H1 (cell line): ENCODE measurements at regions not wholly inside any gene's neighbourhood (a gene's known extent, or its start where the extent isn't known, plus 50 kb on each side); places are given as distances from the start of the nearest gene placed in this dataset.

Source experiments
- CTCF ChIA-PET: fragments of 300-600 bp; sonication (Branson Sonifier 250); formaldehyde crosslinking; loops from one replicate; lab custom pipeline; 2021; ENCODE audit not compliant: partially characterized antibody; lab: Charles Lee
- POLR2A ChIA-PET: fragments of 300-600 bp; sonication (Branson Sonifier 250); formaldehyde crosslinking; loops from one replicate; lab custom pipeline; 2021; ENCODE audit warnings: inconsistent platforms; ENCODE audit not compliant: partially characterized antibody; lab: Charles Lee
- DNase-seq, 2 experiments: peaks; one replicate each; pipeline versions ENCODE4 v3.0.0 to v3.0.0-alpha.2; 2010 to 2022; ENCODE audit warnings: low spot score in 2 of 2, low read depth in 1 of 2, mixed read lengths in 1 of 2
- FAIRE-seq: peaks from 2 replicates; lab custom pipeline; 2011; peaks lifted over from hg19 to GRCh38; lab: Jason Lieb, UNC
- H2AFZ ChIP-seq: 2 replicates; pipeline ENCODE4 v1.8.1; 2012; ENCODE audit warnings: low read length, inconsistent platforms
- H2AK5ac ChIP-seq: 2 replicates; pipeline ENCODE4 v1.6.1; 2013; ENCODE audit warnings: low read depth, low read length
- H2BK120ac ChIP-seq: replicated peaks from 2 replicates; pipeline ENCODE3; 2013; ENCODE audit warnings: low read depth, low read length, inconsistent platforms
- H2BK12ac ChIP-seq: 2 replicates; pipeline ENCODE4 v1.6.1; 2013; ENCODE audit warnings: low read depth, low read length
- H2BK15ac ChIP-seq: 2 replicates; pipeline ENCODE4 v1.6.1; 2013; ENCODE audit warnings: low read length
- H2BK20ac ChIP-seq: 2 replicates; pipeline ENCODE4 v1.6.1; 2013; ENCODE audit warnings: low read length
- H2BK5ac ChIP-seq: 2 replicates; pipeline ENCODE4 v1.6.1; 2013; ENCODE audit warnings: low read depth, low read length
- H3K14ac ChIP-seq: 2 replicates; pipeline ENCODE4 v1.6.1; 2013; ENCODE audit warnings: inconsistent platforms; ENCODE audit not compliant: insufficient read length
- H3K18ac ChIP-seq: 2 replicates; pipeline ENCODE4 v1.6.1; 2013; ENCODE audit warnings: low read length; ENCODE audit errors: extremely low read depth
- H3K23ac ChIP-seq: 2 replicates; pipeline ENCODE4 v1.6.1; 2013; ENCODE audit warnings: inconsistent platforms; ENCODE audit not compliant: insufficient read length
- H3K23me2 ChIP-seq: 2 replicates; pipeline ENCODE4 v1.6.1; 2013; ENCODE audit warnings: low read depth, low read length
- H3K27ac ChIP-seq: 2 replicates; pipeline ENCODE4 v1.6.1; 2011; ENCODE audit warnings: low read depth, low read length, inconsistent platforms
- H3K27me3 ChIP-seq, 4 experiments: replicated peaks in 1 of 4; 1 replicate in 1 of 4; 2 replicates in 3 of 4; pipeline versions ENCODE4 v1.6.1 to v1.8.1; 2011 to 2013; ENCODE audit warnings: low read length in 3 of 4, mild to moderate bottlenecking in 3 of 4, inconsistent platforms in 2 of 4, mixed read lengths in 2 of 4, moderate library complexity in 1 of 4; ENCODE audit not compliant: control insufficient read depth in 3 of 4, insufficient read depth in 3 of 4; ENCODE audit errors: extremely low read depth in 1 of 4
- H3K36me3 ChIP-seq, 4 experiments: 2 replicates each; pipeline versions ENCODE4 v1.6.1 to v1.8.1; 2011 to 2013; ENCODE audit warnings: mild to moderate bottlenecking in 4 of 4, low read length in 3 of 4, moderate library complexity in 2 of 4, control low read depth in 1 of 4, inconsistent platforms in 1 of 4; ENCODE audit not compliant: insufficient read depth in 4 of 4, control insufficient read depth in 2 of 4
- H3K4ac ChIP-seq: replicated peaks from 2 replicates; pipeline ENCODE3; 2013; ENCODE audit warnings: low read length, low read depth, mixed read lengths, inconsistent platforms; ENCODE audit not compliant: insufficient read length
- H3K4me1 ChIP-seq, 4 experiments: replicated peaks in 1 of 4; 1 replicate in 1 of 4; 2 replicates in 3 of 4; pipeline versions ENCODE4 v1.6.1 to v1.8.1; 2011 to 2013; ENCODE audit warnings: low read length in 3 of 4, inconsistent platforms in 2 of 4, mixed read lengths in 1 of 4; ENCODE audit not compliant: insufficient read depth in 4 of 4, control insufficient read depth in 3 of 4
- H3K4me2 ChIP-seq, 2 experiments: 2 replicates each; pipeline versions ENCODE4 v1.6.1 to v1.8.1; 2011 to 2013; ENCODE audit warnings: low read depth in 2 of 2, low read length in 2 of 2, control low read depth in 1 of 2, inconsistent platforms in 1 of 2, mild to moderate bottlenecking in 1 of 2; ENCODE audit not compliant: insufficient read depth in 1 of 2
- H3K4me3 ChIP-seq, 4 experiments: fragments of 200-600, 300-600 bp in 1 of 4; sonication (generic), shearing (Covaris generic), sonication (Bioruptor Twin) in 1 of 4; 2 replicates each; pipeline versions ENCODE4 v1.5.1 to v1.8.1; 2011 to 2016; ENCODE audit warnings: low read length in 4 of 4, low read depth in 3 of 4, control low read depth in 2 of 4, inconsistent platforms in 2 of 4, mild to moderate bottlenecking in 2 of 4, mixed read lengths in 1 of 4, moderate library complexity in 1 of 4; ENCODE audit not compliant: insufficient read depth in 2 of 4; ENCODE audit errors: extremely low read depth in 1 of 4
- H3K56ac ChIP-seq: replicated peaks from 2 replicates; pipeline ENCODE3; 2013; ENCODE audit warnings: low read depth, mild to moderate bottlenecking, mixed read lengths, low read length, inconsistent platforms; ENCODE audit not compliant: insufficient read length
- H3K79me1 ChIP-seq: 2 replicates; pipeline ENCODE4 v1.6.1; 2013; ENCODE audit warnings: low read depth, low read length, control low read depth
- H3K79me2 ChIP-seq, 2 experiments: 2 replicates each; pipeline versions ENCODE4 v1.6.1 to v1.8.1; 2012 to 2013; ENCODE audit warnings: low read length in 2 of 2, mild to moderate bottlenecking in 2 of 2, inconsistent platforms in 1 of 2; ENCODE audit not compliant: insufficient read depth in 2 of 2, control insufficient read depth in 1 of 2
- H3K9ac ChIP-seq, 4 experiments: replicated peaks in 1 of 4; 1 replicate in 1 of 4; 2 replicates in 3 of 4; pipeline versions ENCODE4 v1.6.1 to v1.8.1; 2011 to 2013; ENCODE audit warnings: low read depth in 3 of 4, low read length in 3 of 4, control low read depth in 2 of 4, mild to moderate bottlenecking in 2 of 4, moderate library complexity in 2 of 4, inconsistent platforms in 1 of 4; ENCODE audit errors: extremely low read depth in 1 of 4
- H3K9me3 ChIP-seq, 2 experiments: 2 replicates each; pipeline versions ENCODE4 v1.6.1 to v1.8.1; 2012 to 2013; ENCODE audit warnings: mild to moderate bottlenecking in 2 of 2, moderate library complexity in 2 of 2, control low read depth in 1 of 2, inconsistent platforms in 1 of 2, low read depth in 1 of 2, low read length in 1 of 2, mixed read lengths in 1 of 2; ENCODE audit not compliant: insufficient read depth in 2 of 2
- H4K20me1 ChIP-seq, 2 experiments: replicated peaks in 1 of 2; 2 replicates each; pipeline versions ENCODE3 to v1.8.1; 2011 to 2013; ENCODE audit warnings: inconsistent platforms in 2 of 2, low read length in 2 of 2, mild to moderate bottlenecking in 1 of 2; ENCODE audit not compliant: insufficient read depth in 2 of 2, control insufficient read depth in 1 of 2
- H4K5ac ChIP-seq: 2 replicates; pipeline ENCODE4 v1.6.1; 2013; ENCODE audit warnings: low read length, low read depth, mixed read lengths, inconsistent platforms; ENCODE audit not compliant: insufficient read length
- H4K8ac ChIP-seq: 2 replicates; pipeline ENCODE4 v1.8.0; 2013; ENCODE audit warnings: mild to moderate bottlenecking, moderate library complexity, low read length, inconsistent platforms; ENCODE audit not compliant: insufficient read depth; ENCODE audit errors: extremely low read depth
- H4K91ac ChIP-seq: replicated peaks from 2 replicates; pipeline ENCODE3; 2013; ENCODE audit warnings: low read length, mixed read lengths, inconsistent platforms; ENCODE audit not compliant: insufficient read length
- ASH2L ChIP-seq: fragments of 200-600, 300-600 bp; sonication (generic); IDR thresholded peaks from one replicate; pipeline ENCODE4 v1.7.1; 2017; ENCODE audit warnings: low read length
- ATF2 ChIP-seq: IDR thresholded peaks from 2 replicates; pipeline ENCODE4 v1.6.1; 2012; ENCODE audit warnings: low read length, inconsistent platforms
- BRCA1 ChIP-seq: IDR thresholded peaks from 2 replicates; pipeline ENCODE4 v1.6.1; 2012; ENCODE audit warnings: low read depth, low read length, improper control_type of control experiment
- CEBPB ChIP-seq: IDR thresholded peaks from 2 replicates; pipeline ENCODE4 v1.6.1; 2012; ENCODE audit warnings: low read depth, low read length
- CREB1 ChIP-seq: IDR thresholded peaks from 2 replicates; pipeline ENCODE4 v1.6.1; 2012; ENCODE audit warnings: inconsistent platforms
- EZH2 ChIP-seq: fragments of 200-600 bp; sonication (generic); IDR thresholded peaks from 2 replicates; pipeline ENCODE4 v1.7.1; 2012; ENCODE audit warnings: low read depth, mild to moderate bottlenecking, moderate library complexity, low read length, inconsistent platforms; ENCODE audit not compliant: severe bottlenecking
- HDAC6 ChIP-seq: IDR thresholded peaks from one replicate; pipeline ENCODE4 v1.7.1; 2012; ENCODE audit warnings: low read depth, mild to moderate bottlenecking, inconsistent platforms, low read length, moderate library complexity
- JUND ChIP-seq: IDR thresholded peaks from 2 replicates; pipeline ENCODE4 v1.6.1; 2011; ENCODE audit warnings: mild to moderate bottlenecking, improper control_type of control experiment, low read length
- NANOG ChIP-seq: IDR thresholded peaks from 2 replicates; pipeline ENCODE4 v1.6.1; 2011; ENCODE audit warnings: low read length, low read depth, mild to moderate bottlenecking, inconsistent platforms; ENCODE audit not compliant: insufficient read depth, poor library complexity, severe bottlenecking
- POLR2A ChIP-seq, 2 experiments: IDR thresholded peaks; 1 replicate in 1 of 2; 2 replicates in 1 of 2; pipeline ENCODE4 v1.6.1; 2011; ENCODE audit warnings: low read depth in 2 of 2, low read length in 2 of 2, mild to moderate bottlenecking in 2 of 2; ENCODE audit errors: control extremely low read depth in 1 of 2
- POU5F1 ChIP-seq: IDR thresholded peaks from 2 replicates; pipeline ENCODE4 v1.6.1; 2011; ENCODE audit warnings: low read depth, mild to moderate bottlenecking, low read length, moderate library complexity
- RFX5 ChIP-seq: IDR thresholded peaks from 2 replicates; pipeline ENCODE4 v1.6.1; 2011; ENCODE audit warnings: low read depth, low read length, improper control_type of control experiment, borderline replicate concordance
- SAP30 ChIP-seq: fragments of 300-600 bp; sonication (generic); IDR thresholded peaks from 2 replicates; pipeline ENCODE4 v1.7.1; 2012; ENCODE audit warnings: low read length, moderate library complexity, mild to moderate bottlenecking, inconsistent platforms; ENCODE audit not compliant: insufficient read depth, insufficient replicate concordance
- WGBS, 2 experiments: shearing (Covaris generic) in 1 of 2; methylation state at CpG; one replicate each; pipeline versions ENCODE4 v1.1.6 to v1.1.7; 2013 to 2015; ENCODE audit warnings: low lambda C conversion rate in 2 of 2, mixed read lengths in 2 of 2, inconsistent platforms in 1 of 2, low coverage in 1 of 2, missing lambda C conversion rate in 1 of 2; ENCODE audit not compliant: insufficient replicate concordance in 2 of 2, insufficient coverage in 1 of 2, insufficient read length in 1 of 2; ENCODE audit errors: extremely low coverage in 1 of 2, missing lambda C conversion rate in 1 of 2; 5-methylcytosine and 5-hydroxymethylcytosine counted together

- Histone ChIP-seq H3K4me1 (no peaks in the 10 kb centered on the region), H3K14ac (no peak overlapping the region), H3K23ac (no peak overlapping the region), H4K91ac (no peak overlapping the region), H3K56ac (no peak overlapping the region), H3K36me3 (no peaks in the 10 kb centered on the region), H2BK5ac (no peak overlapping the region), H2AFZ (no peak overlapping the region), H3K4me3 (no peak overlapping the region), H2BK120ac (no peak overlapping the region), H3K4me2 (no peak overlapping the region), H4K5ac (no peak overlapping the region), H4K20me1 (no peaks in the 10 kb centered on the region), H3K27me3 (no peaks in the 10 kb centered on the region), H2BK20ac (no peak overlapping the region), H3K9ac (no peak overlapping the region), H3K27ac (no peak overlapping the region), H3K4ac (no peak overlapping the region), H3K79me2 (no peaks in the 10 kb centered on the region), H2BK15ac (no peak overlapping the region), H2AK5ac (no peak overlapping the region), H3K23me2 (no peaks in the 10 kb centered on the region), H3K9me3 (no peaks in the 10 kb centered on the region), H4K8ac (no peak overlapping the region), H3K79me1 (no peaks in the 10 kb centered on the region), H3K18ac (no peak overlapping the region), H2BK12ac (no peak overlapping the region)
- ChIA-PET CTCF (interaction anchor here (0.6 to 1.3 kb wide), 2 partner anchors 9 to 241 kb away, joined by 3 read pairs; no protein-coding TSS in a partner anchor), POLR2A (no interaction called here)
- FAIRE-seq: no peak
- DNase-seq: no peak
- WGBS, 2 experiments: 92% methylated on average over 5 of the region's 5 CpGs; no CpG with 5 or more reads in 1 of the 2 experiments
- TF ChIP-seq EZH2 (no peak), HDAC6 (no peak), SAP30 (no peak), CEBPB (no peak), NANOG (no peak), BRCA1 (no peak), JUND (no peak), POLR2A (IDR thresholded peaks at IDR 0.05; ENCODE audit: control extremely low read depth in 1 of 2, low read depth in 2 of 2, low read length in 2 of 2) (no peak), ASH2L (no peak), POU5F1 (no peak), RFX5 (no peak), CREB1 (no peak), ATF2 (no peak)
Observed at GRCh38 chr21:38898422-38899096, 92.8 kb downstream of the ETS2 start.
